GDM1 (cell line): ENCODE measurements at regions not wholly inside any gene's neighbourhood (a gene's known extent, or its start where the extent isn't known, plus 50 kb on each side); places are given as distances from the start of the nearest gene placed in this dataset.

Experiments
- DNase-seq: peaks from one replicate; lab custom pipeline; 2025; lab: John Stamatoyannopoulos, UW

- DNase-seq, result no peak
These were observed 1221.5 kb downstream of the PLA2G4A start for GRCh38 chr1:188050250-188050649.

GRCh38 chr1:188056011-188056410, 1227.3 kb downstream of the PLA2G4A start:
- no peak for DNase-seq

GRCh38 chr1:188058801-188059200, 1230.1 kb downstream of the PLA2G4A start:
- no peak for DNase-seq

- DNase-seq, result no peak
These were observed 1233.1 kb downstream of the PLA2G4A start for GRCh38 chr1:188061881-188062280.

GRCh38 chr1:188062456-188062855, 1233.7 kb downstream of the PLA2G4A start:
- no peak for DNase-seq

GRCh38 chr1:188065917-188066316, 1237.2 kb downstream of the PLA2G4A start:
- no peak for DNase-seq

- no peak for DNase-seq
These were observed 1242.1 kb downstream of the PLA2G4A start for GRCh38 chr1:188070848-188071247.

GRCh38 chr1:188089015-188089414, 1260.3 kb downstream of the PLA2G4A start:
- no peak for DNase-seq

GRCh38 chr1:188089461-188089860, 1260.7 kb downstream of the PLA2G4A start:
- DNase-seq, result no peak

- DNase-seq, result no peak
These were observed 1267.8 kb downstream of the PLA2G4A start for GRCh38 chr1:188096521-188096920.

- no peak for DNase-seq
These were observed 1288.7 kb downstream of the PLA2G4A start for GRCh38 chr1:188117436-188117835.

- no peak for DNase-seq
These were observed 1293.9 kb downstream of the PLA2G4A start for GRCh38 chr1:188122646-188123045.

- DNase-seq, result no peak
These were observed 1298.8 kb downstream of the PLA2G4A start for GRCh38 chr1:188127507-188127906.

- DNase-seq, result no peak
These were observed 1300.0 kb downstream of the PLA2G4A start for GRCh38 chr1:188128761-188129160.

GRCh38 chr1:188129856-188130838, 1301.4 kb downstream of the PLA2G4A start:
- DNase-seq, result no peak

- DNase-seq, result no peak
These were observed 1308.5 kb downstream of the PLA2G4A start for GRCh38 chr1:188137221-188137620.

- DNase-seq, result no peak
These were observed 1312.2 kb downstream of the PLA2G4A start for GRCh38 chr1:188140958-188141357.

GRCh38 chr1:188154196-188154595, 1325.4 kb downstream of the PLA2G4A start:
- DNase-seq, result no peak

GRCh38 chr1:188154761-188155160, 1326.0 kb downstream of the PLA2G4A start:
- no peak for DNase-seq

GRCh38 chr1:188155261-188155660, 1326.5 kb downstream of the PLA2G4A start:
- no peak for DNase-seq

GRCh38 chr1:188164459-188164858, 1335.7 kb downstream of the PLA2G4A start:
- no peak for DNase-seq

GRCh38 chr1:188166654-188167053, 1337.9 kb downstream of the PLA2G4A start:
- DNase-seq, result no peak

- no peak for DNase-seq
These were observed 1341.2 kb downstream of the PLA2G4A start for GRCh38 chr1:188169971-188170370.

- no peak for DNase-seq
These were observed 1341.7 kb downstream of the PLA2G4A start for GRCh38 chr1:188170411-188170810.
